Osteocyte (in vitro differentiated cells): ENCODE measurements at regions not wholly inside any gene's neighbourhood (a gene's known extent, or its start where the extent isn't known, plus 50 kb on each side); places are given as distances from the start of the nearest gene placed in this dataset.

ENCODE experiments used
- DNase-seq: peaks from one replicate; pipeline ENCODE4 v3.0.0; 2021; ENCODE audit warnings: mixed read lengths; ENCODE audit not compliant: unreplicated experiment; ENCODE audit errors: extremely low spot score
- H3K27ac Mint-ChIP-seq: one replicate; pipeline ENCODE4 v1.8.0; 2021; ENCODE audit warnings: mild to moderate bottlenecking, mixed read lengths; ENCODE audit not compliant: unreplicated experiment
- H3K27me3 Mint-ChIP-seq: one replicate; pipeline ENCODE4 v1.8.0; 2021; ENCODE audit warnings: mixed read lengths; ENCODE audit not compliant: unreplicated experiment
- H3K36me3 Mint-ChIP-seq: one replicate; pipeline ENCODE4 v1.8.0; 2021; ENCODE audit warnings: mixed read lengths; ENCODE audit not compliant: unreplicated experiment
- H3K4me1 Mint-ChIP-seq: one replicate; pipeline ENCODE4 v1.8.0; 2021; ENCODE audit warnings: mixed read lengths; ENCODE audit not compliant: unreplicated experiment
- H3K4me3 Mint-ChIP-seq: one replicate; pipeline ENCODE4 v1.8.0; 2021; ENCODE audit warnings: mild to moderate bottlenecking, moderate library complexity, mixed read lengths; ENCODE audit not compliant: unreplicated experiment
- H3K9me3 Mint-ChIP-seq: one replicate; pipeline ENCODE4 v1.8.0; 2021; ENCODE audit warnings: mixed read lengths; ENCODE audit not compliant: unreplicated experiment
- CTCF ChIP-seq: fragments of 200-600 bp; sonication (generic); IDR thresholded peaks from 2 replicates; pipeline ENCODE4 v1.5.0; 2021; ENCODE audit warnings: antibody characterized with exemption, mild to moderate bottlenecking, moderate library complexity

GRCh38 chr15:45827275-45827674 lies 192.4 kb downstream of the SQOR start:
- H3K36me3 Mint-ChIP-seq = no peaks in the 10 kb centered on the region
- TF ChIP-seq CTCF = no peak

GRCh38 chr15:45827766-45828165 lies 192.9 kb downstream of the SQOR start:
- no peak overlapping the region for H3K27ac Mint-ChIP-seq
- no peak overlapping the region for H3K4me3 Mint-ChIP-seq
- H3K36me3 Mint-ChIP-seq = no peaks in the 10 kb centered on the region
- H3K27me3 Mint-ChIP-seq = no peaks in the 10 kb centered on the region
- no peak for DNase-seq
- no peak for TF ChIP-seq CTCF
- no peaks in the 10 kb centered on the region for H3K4me1 Mint-ChIP-seq
- peaks cover 9% of the 10 kb centered on the region for H3K9me3 Mint-ChIP-seq

More at GRCh38 chr15:45827275-45827674, 192.4 kb downstream of the SQOR start:
- Mint-ChIP-seq H3K4me1 (no peaks in the 10 kb centered on the region), H3K27ac (no peak overlapping the region), H3K27me3 (no peaks in the 10 kb centered on the region), H3K4me3 (no peak overlapping the region), H3K9me3 (peaks cover 9% of the 10 kb centered on the region)
- no peak for DNase-seq

- no peaks in the 10 kb centered on the region for H3K4me1 Mint-ChIP-seq
Observed at GRCh38 chr15:45829336-45830153, 194.7 kb downstream of the SQOR start.

GRCh38 chr15:45831787-45832186 lies 197.0 kb downstream of the SQOR start:
- peaks cover 9% of the 10 kb centered on the region for H3K9me3 Mint-ChIP-seq
- no peak overlapping the region for H3K27ac Mint-ChIP-seq
- DNase-seq = no peak
- H3K4me1 Mint-ChIP-seq = no peaks in the 10 kb centered on the region
- H3K36me3 Mint-ChIP-seq = no peaks in the 10 kb centered on the region
- H3K27me3 Mint-ChIP-seq = no peaks in the 10 kb centered on the region
- no peak for TF ChIP-seq CTCF
- H3K4me3 Mint-ChIP-seq = no peak overlapping the region

More at GRCh38 chr15:45829336-45830153, 194.7 kb downstream of the SQOR start:
- Mint-ChIP-seq H3K27ac (no peak overlapping the region), H3K9me3 (peaks cover 9% of the 10 kb centered on the region), H3K36me3 (no peaks in the 10 kb centered on the region), H3K27me3 (no peaks in the 10 kb centered on the region), H3K4me3 (no peak overlapping the region)
- no peak for DNase-seq
- no peak for TF ChIP-seq CTCF

- H3K9me3 Mint-ChIP-seq = peaks cover 5% of the 10 kb centered on the region
- DNase-seq = no peak
- H3K27me3 Mint-ChIP-seq = no peaks in the 10 kb centered on the region
- H3K4me1 Mint-ChIP-seq = no peaks in the 10 kb centered on the region
- no peak overlapping the region for H3K27ac Mint-ChIP-seq
- H3K36me3 Mint-ChIP-seq = no peaks in the 10 kb centered on the region
- no peak for TF ChIP-seq CTCF
- no peak overlapping the region for H3K4me3 Mint-ChIP-seq
Observed at GRCh38 chr15:45834622-45835021, 199.8 kb downstream of the SQOR start.
